Neural cell (in vitro differentiated cells): ENCODE measurements at regions not wholly inside any gene's neighbourhood (a gene's known extent, or its start where the extent isn't known, plus 50 kb on each side); places are given as distances from the start of the nearest gene placed in this dataset.

ENCODE experiments used
- H2AFZ ChIP-seq: fragments of 200-600, 300-800 bp; sonication (generic), shearing (Covaris generic); 2 replicates; pipeline ENCODE4 v1.6.0; 2014; ENCODE audit warnings: low read depth, mild to moderate bottlenecking, antibody characterized with exemption, low read length, moderate library complexity
- H3F3A ChIP-seq: fragments of 200-600 bp; shearing (Covaris generic); 2 replicates; pipeline ENCODE4 v1.6.1; 2016; ENCODE audit warnings: mild to moderate bottlenecking, moderate library complexity, mixed read lengths, antibody characterized with exemption, low read length; ENCODE audit not compliant: insufficient read depth, poor library complexity, severe bottlenecking
- H3K27ac ChIP-seq: fragments of 200-600, 300-800 bp; sonication (generic), shearing (Covaris generic); 2 replicates; pipeline ENCODE4 v1.5.1; 2014; ENCODE audit warnings: mild to moderate bottlenecking, low read length, moderate library complexity
- H3K27me3 ChIP-seq: fragments of 300-800, 200-600 bp; sonication (generic), shearing (Covaris generic); 2 replicates; pipeline ENCODE4 v1.6.0; 2014; ENCODE audit warnings: mild to moderate bottlenecking, low read depth, low read length, moderate library complexity; ENCODE audit not compliant: insufficient read depth
- H3K36me3 ChIP-seq: fragments of 300-800, 200-600 bp; sonication (generic), shearing (Covaris generic); 2 replicates; pipeline ENCODE4 v1.5.1; 2014; ENCODE audit warnings: mild to moderate bottlenecking, antibody characterized with exemption, low read length, moderate library complexity; ENCODE audit not compliant: insufficient read depth
- H3K4me2 ChIP-seq: fragments of 300-800, 200-600 bp; sonication (generic), shearing (Covaris generic); 2 replicates; pipeline ENCODE4 v1.6.0; 2014; ENCODE audit warnings: mild to moderate bottlenecking, low read length
- H3K4me3 ChIP-seq: fragments of 300-800, 200-600 bp; sonication (generic), shearing (Covaris generic); 2 replicates; pipeline ENCODE4 v1.5.1; 2014; ENCODE audit warnings: mild to moderate bottlenecking, low read length, moderate library complexity
- H3K79me2 ChIP-seq: fragments of 200-600 bp; shearing (Covaris generic); replicated peaks from 2 replicates; pipeline ENCODE4 v1.6.0; 2014; ENCODE audit warnings: mild to moderate bottlenecking, low read length, moderate library complexity; ENCODE audit not compliant: insufficient read depth
- H3K9ac ChIP-seq: fragments of 300-800, 200-600 bp; sonication (generic), shearing (Covaris generic); 2 replicates; pipeline ENCODE4 v1.6.1; 2016; ENCODE audit warnings: mild to moderate bottlenecking, low read length, mixed read lengths
- H3K9me2 ChIP-seq: fragments of 200-600 bp; shearing (Covaris generic); 2 replicates; pipeline ENCODE4 v1.6.1; 2016; ENCODE audit warnings: mild to moderate bottlenecking, low read length, mixed read lengths; ENCODE audit not compliant: insufficient read depth
- H3K9me3 ChIP-seq: fragments of 200-600, 300-800 bp; sonication (generic), shearing (Covaris generic); 2 replicates; pipeline ENCODE4 v1.6.1; 2016; ENCODE audit warnings: mild to moderate bottlenecking, mixed run types, low read length, moderate library complexity, mixed read lengths
- H4K20me1 ChIP-seq: fragments of 200-600 bp; shearing (Covaris generic); 2 replicates; pipeline ENCODE4 v1.6.1; 2016; ENCODE audit warnings: mild to moderate bottlenecking, mixed run types; ENCODE audit not compliant: insufficient read depth
- CTCF ChIP-seq: fragments of 450-650 bp; IDR thresholded peaks from 2 replicates; pipeline ENCODE4 v1.5.1; 2014; ENCODE audit warnings: antibody characterized with exemption, mild to moderate bottlenecking, moderate library complexity; ENCODE audit not compliant: poor library complexity, severe bottlenecking
- EP300 ChIP-seq: fragments of 450-650 bp; conservative IDR thresholded peaks from 2 replicates; pipeline ENCODE4 v1.6.1; 2014; ENCODE audit warnings: antibody characterized with exemption, mild to moderate bottlenecking, moderate library complexity; ENCODE audit not compliant: poor library complexity, severe bottlenecking
- EZH2 ChIP-seq: fragments of 200-600, 300-800 bp; shearing (Covaris generic), sonication (generic); IDR thresholded peaks from 2 replicates; pipeline ENCODE4 v1.6.1; 2014; ENCODE audit warnings: antibody characterized with exemption, low read length, borderline replicate concordance, mild to moderate bottlenecking; ENCODE audit not compliant: insufficient read depth, poor library complexity, severe bottlenecking
- MXI1 ChIP-seq: fragments of 450-650 bp; conservative IDR thresholded peaks from 2 replicates; pipeline ENCODE4 v1.6.1; 2014; ENCODE audit warnings: antibody characterized with exemption, mild to moderate bottlenecking; ENCODE audit not compliant: poor library complexity, severe bottlenecking
- POLR2AphosphoS5 ChIP-seq: IDR thresholded peaks from 2 replicates; pipeline ENCODE4 v1.6.1; 2012
- RAD21 ChIP-seq: fragments of 450-650 bp; conservative IDR thresholded peaks from 2 replicates; pipeline ENCODE4 v1.6.1; 2014; ENCODE audit warnings: antibody characterized with exemption, mild to moderate bottlenecking, moderate library complexity
- REST ChIP-seq: IDR thresholded peaks from 2 replicates; pipeline ENCODE4 v1.6.1; 2012; ENCODE audit warnings: borderline replicate concordance
- SMC3 ChIP-seq: fragments of 450-650 bp; conservative IDR thresholded peaks from 2 replicates; pipeline ENCODE4 v1.6.1; 2014; ENCODE audit warnings: antibody characterized with exemption, mild to moderate bottlenecking, moderate library complexity; ENCODE audit not compliant: poor library complexity
- TAF1 ChIP-seq: IDR thresholded peaks from 2 replicates; pipeline ENCODE4 v1.6.1; 2012; ENCODE audit warnings: low read depth

GRCh38 chr20:39607141-39607540, 645.0 kb downstream of the DHX35 start:
- H3K79me2 ChIP-seq, result no peaks in the 10 kb centered on the region
- H3K9me2 ChIP-seq, result no peaks in the 10 kb centered on the region
- H4K20me1 ChIP-seq, result no peaks in the 10 kb centered on the region
- no peak overlapping the region for H2AFZ ChIP-seq
- H3K4me2 ChIP-seq, result no peak overlapping the region
- no peak overlapping the region for H3K9ac ChIP-seq
- H3K27ac ChIP-seq, result no peak overlapping the region
- no peak overlapping the region for H3K4me3 ChIP-seq
- H3K36me3 ChIP-seq, result no peaks in the 10 kb centered on the region
- H3K9me3 ChIP-seq, result no peaks in the 10 kb centered on the region
- TF ChIP-seq POLR2AphosphoS5 (no peak), MXI1 (no peak), REST (no peak), SMC3 (no peak), EP300 (no peak), EZH2 (no peak), RAD21 (no peak), CTCF (no peak), TAF1 (no peak)
- H3F3A ChIP-seq, result no peaks in the 10 kb centered on the region
- no peaks in the 10 kb centered on the region for H3K27me3 ChIP-seq

GRCh38 chr20:39605908-39606307, 643.8 kb downstream of the DHX35 start:
- no peaks in the 10 kb centered on the region for H3K27me3 ChIP-seq
- H3K4me2 ChIP-seq, result no peak overlapping the region
- no peak overlapping the region for H3K9ac ChIP-seq
- no peak overlapping the region for H2AFZ ChIP-seq
- no peaks in the 10 kb centered on the region for H3K36me3 ChIP-seq
- H3K79me2 ChIP-seq, result no peaks in the 10 kb centered on the region
- no peaks in the 10 kb centered on the region for H3K9me3 ChIP-seq
- no peaks in the 10 kb centered on the region for H4K20me1 ChIP-seq
- no peak overlapping the region for H3K4me3 ChIP-seq
- no peaks in the 10 kb centered on the region for H3F3A ChIP-seq
- no peaks in the 10 kb centered on the region for H3K9me2 ChIP-seq
- TF ChIP-seq CTCF, result no peak
- TF ChIP-seq EZH2, result no peak
- no peak for TF ChIP-seq POLR2AphosphoS5
- no peak for TF ChIP-seq SMC3
- no peak for TF ChIP-seq REST
- TF ChIP-seq EP300, result no peak
- TF ChIP-seq TAF1, result no peak
- no peak for TF ChIP-seq RAD21
- H3K27ac ChIP-seq, result no peak overlapping the region
